H9 (cell line): ENCODE measurements at regions not wholly inside any gene's neighbourhood (a gene's known extent, or its start where the extent isn't known, plus 50 kb on each side); places are given as distances from the start of the nearest gene placed in this dataset.

Source experiments
- DNase-seq: peaks from one replicate; pipeline ENCODE4 v3.0.0-alpha.2; 2017
- H2AFZ ChIP-seq: one replicate; pipeline ENCODE4 v1.6.1; 2013; ENCODE audit warnings: mild to moderate bottlenecking, low read length, control low read depth, moderate library complexity
- H2AK5ac ChIP-seq: 2 replicates; pipeline ENCODE4 v1.6.1; 2013; ENCODE audit warnings: low read length, control low read depth, mixed read lengths; ENCODE audit not compliant: insufficient read length
- H2BK120ac ChIP-seq: one replicate; pipeline ENCODE4 v1.6.1; 2013; ENCODE audit warnings: low read depth, mild to moderate bottlenecking, low read length, control low read depth, inconsistent platforms; ENCODE audit not compliant: poor library complexity, severe bottlenecking
- H2BK12ac ChIP-seq: 2 replicates; pipeline ENCODE4 v1.6.1; 2013; ENCODE audit warnings: low read length, control low read depth, mixed read lengths, low read depth; ENCODE audit not compliant: insufficient read length
- H2BK15ac ChIP-seq: 2 replicates; pipeline ENCODE4 v1.6.1; 2013; ENCODE audit warnings: low read depth, low read length, control low read depth
- H2BK20ac ChIP-seq: one replicate; pipeline ENCODE4 v1.6.1; 2013; ENCODE audit warnings: low read depth, mild to moderate bottlenecking, low read length, control low read depth, inconsistent platforms; ENCODE audit not compliant: poor library complexity, severe bottlenecking
- H2BK5ac ChIP-seq: 2 replicates; pipeline ENCODE4 v1.6.1; 2013; ENCODE audit warnings: low read length, control low read depth, mixed read lengths; ENCODE audit not compliant: insufficient read length
- H3K14ac ChIP-seq: 2 replicates; pipeline ENCODE4 v1.6.1; 2013; ENCODE audit warnings: low read length, control low read depth; ENCODE audit not compliant: insufficient read depth
- H3K18ac ChIP-seq: 2 replicates; pipeline ENCODE4 v1.6.1; 2013; ENCODE audit warnings: low read depth, mild to moderate bottlenecking, mixed read lengths, low read length, control low read depth; ENCODE audit not compliant: insufficient read length
- H3K23ac ChIP-seq: 2 replicates; pipeline ENCODE4 v1.6.1; 2013; ENCODE audit warnings: low read length, control low read depth, mixed read lengths, low read depth; ENCODE audit not compliant: insufficient read length
- H3K23me2 ChIP-seq: 2 replicates; pipeline ENCODE4 v1.6.1; 2013; ENCODE audit warnings: low read depth, mild to moderate bottlenecking, mixed read lengths, low read length, control low read depth; ENCODE audit not compliant: insufficient read length, poor library complexity, severe bottlenecking
- H3K27ac ChIP-seq: 2 replicates; pipeline ENCODE4 v1.5.1; 2013; ENCODE audit warnings: low read length, control low read depth, mixed read lengths, low read depth; ENCODE audit not compliant: insufficient read length
- H3K27me3 ChIP-seq: 2 replicates; pipeline ENCODE4 v1.6.1; 2013; ENCODE audit warnings: low read length, control low read depth, inconsistent platforms; ENCODE audit not compliant: insufficient read depth
- H3K4ac ChIP-seq: 2 replicates; pipeline ENCODE4 v1.6.1; 2013; ENCODE audit warnings: low read depth, mild to moderate bottlenecking, control low read depth, inconsistent platforms, low read length, moderate library complexity
- H3K4me1 ChIP-seq: 2 replicates; pipeline ENCODE4 v1.6.1; 2013; ENCODE audit warnings: low read length, control low read depth, inconsistent platforms; ENCODE audit not compliant: insufficient read depth
- H3K4me2 ChIP-seq: 2 replicates; pipeline ENCODE4 v1.6.1; 2013; ENCODE audit warnings: low read length, control low read depth, mixed read lengths; ENCODE audit not compliant: insufficient read length, insufficient read depth
- H3K56ac ChIP-seq: 2 replicates; pipeline ENCODE4 v1.6.1; 2013; ENCODE audit warnings: low read depth, mild to moderate bottlenecking, mixed read lengths, low read length, control low read depth; ENCODE audit not compliant: insufficient read length
- H3K79me1 ChIP-seq: 2 replicates; pipeline ENCODE4 v1.6.1; 2013; ENCODE audit warnings: low read depth, mild to moderate bottlenecking, moderate library complexity, low read length, control low read depth, inconsistent platforms; ENCODE audit not compliant: insufficient read depth, poor library complexity, severe bottlenecking
- H3K79me2 ChIP-seq: 2 replicates; pipeline ENCODE4 v1.6.1; 2013; ENCODE audit warnings: low read length, control low read depth, inconsistent platforms; ENCODE audit not compliant: insufficient read depth
- H3K9ac ChIP-seq: 2 replicates; pipeline ENCODE4 v1.6.1; 2013; ENCODE audit warnings: low read length, control low read depth, mixed read lengths; ENCODE audit not compliant: insufficient read length; ENCODE audit errors: extremely low read depth
- H3K9me3 ChIP-seq: one replicate; pipeline ENCODE4 v1.6.1; 2013; ENCODE audit warnings: low read depth, low read length, inconsistent platforms; ENCODE audit not compliant: control insufficient read depth
- H3T11ph ChIP-seq: one replicate; pipeline ENCODE4 v1.6.1; 2013; ENCODE audit warnings: mild to moderate bottlenecking, low read length, control low read depth, inconsistent platforms
- H4K20me1 ChIP-seq: one replicate; pipeline ENCODE4 v1.6.1; 2013; ENCODE audit not compliant: control insufficient read depth, insufficient read length, insufficient read depth
- H4K5ac ChIP-seq: 2 replicates; pipeline ENCODE4 v1.6.1; 2013; ENCODE audit warnings: low read depth, mild to moderate bottlenecking, mixed read lengths, low read length, control low read depth; ENCODE audit not compliant: insufficient read length
- H4K8ac ChIP-seq: replicated peaks from 2 replicates; pipeline ENCODE4 v1.6.1; 2013; ENCODE audit warnings: low read length, control low read depth, mixed read lengths, low read depth; ENCODE audit not compliant: insufficient read length
- H4K91ac ChIP-seq: 2 replicates; pipeline ENCODE4 v1.6.1; 2013; ENCODE audit warnings: low read depth, mild to moderate bottlenecking, moderate library complexity, mixed read lengths, low read length, control low read depth; ENCODE audit not compliant: insufficient read length
- H3K27ac Mint-ChIP-seq, 3 experiments: 2 replicates in 2 of 3; 3 replicates in 1 of 3; pipeline ENCODE4 v1.8.0; 2020 to 2021; ENCODE audit warnings: mixed read lengths in 3 of 3, mild to moderate bottlenecking in 1 of 3, moderate library complexity in 1 of 3
- H3K27me3 Mint-ChIP-seq: 2 replicates; pipeline ENCODE4 v1.8.0; 2021; ENCODE audit warnings: low read depth, mild to moderate bottlenecking, moderate library complexity, mixed read lengths
- H3K36me3 Mint-ChIP-seq, 3 experiments: 2 replicates in 2 of 3; 3 replicates in 1 of 3; pipeline ENCODE4 v1.8.0; 2020 to 2021; ENCODE audit warnings: low read depth in 3 of 3, mixed read lengths in 3 of 3; ENCODE audit not compliant: insufficient read depth in 1 of 3
- H3K4me1 Mint-ChIP-seq, 2 experiments: 2 replicates each; pipeline ENCODE4 v1.8.0; 2020; ENCODE audit warnings: mixed read lengths in 2 of 2
- H3K4me3 Mint-ChIP-seq, 2 experiments: 2 replicates in 1 of 2; 3 replicates in 1 of 2; pipeline ENCODE4 v1.8.0; 2020 to 2021; ENCODE audit warnings: mild to moderate bottlenecking in 2 of 2, mixed read lengths in 2 of 2, moderate library complexity in 1 of 2
- H3K9me3 Mint-ChIP-seq, 2 experiments: 2 replicates in 1 of 2; 3 replicates in 1 of 2; pipeline ENCODE4 v1.8.0; 2020; ENCODE audit warnings: mild to moderate bottlenecking in 2 of 2, mixed read lengths in 2 of 2, moderate library complexity in 1 of 2
- WGBS: extraction: QIAGEN DNeasy Blood & Tissue Kit; methylation state at CpG from one replicate; pipeline ENCODE4 v1.1.7; 2013; ENCODE audit warnings: missing lambda C conversion rate, low lambda C conversion rate, mixed read lengths; ENCODE audit not compliant: insufficient read length; ENCODE audit errors: extremely low coverage; 5-methylcytosine and 5-hydroxymethylcytosine counted together
- TF ChIP-seq, protein P1 (sequence below): fragments of 200-600 bp; sonication (generic); conservative IDR thresholded peaks from 3 replicates; pipeline ENCODE4 v1.8.0; 2021; ENCODE audit warnings: antibody characterized with exemption, mild to moderate bottlenecking

- Mint-ChIP-seq H3K4me3 (no peak overlapping the region), H3K4me1 (peaks cover 13 to 16% of the 10 kb centered on the region in 2 experiments), H3K27me3 (no peaks in the 10 kb centered on the region), H3K36me3 (no peaks in the 10 kb centered on the region; a peak in 1 of 7 replicates), H3K27ac (no peak overlapping the region), H3K9me3 (no peaks in the 10 kb centered on the region)
- no peak overlapping the region for H2AK5ac ChIP-seq
- H3T11ph ChIP-seq, result no peak overlapping the region
- H2BK15ac ChIP-seq, result no peak overlapping the region
- no peak overlapping the region for H2BK12ac ChIP-seq
- no peak overlapping the region for H2BK20ac ChIP-seq
- no peak overlapping the region for H2BK5ac ChIP-seq
- H3K23ac ChIP-seq, result no peak overlapping the region
- no peaks in the 10 kb centered on the region for H3K9me3 ChIP-seq
- H3K79me1 ChIP-seq, result no peaks in the 10 kb centered on the region
- H3K79me2 ChIP-seq, result no peaks in the 10 kb centered on the region
- H3K4ac ChIP-seq, result no peak overlapping the region
- H4K8ac ChIP-seq, result no peak overlapping the region
- H3K4me1 ChIP-seq, result peaks cover 4% of the 10 kb centered on the region; the same call in 1 of the 2 replicates
- H3K56ac ChIP-seq, result no peak overlapping the region
- H3K23me2 ChIP-seq, result no peaks in the 10 kb centered on the region
- H2BK120ac ChIP-seq, result no peak overlapping the region
- DNase-seq, result no peak
- no peak overlapping the region for H4K91ac ChIP-seq
- no peak overlapping the region for H2AFZ ChIP-seq
- H3K14ac ChIP-seq, result no peak overlapping the region
- H3K27me3 ChIP-seq, result peaks cover 2% of the 10 kb centered on the region
- no peak overlapping the region for H4K5ac ChIP-seq
- WGBS, result no CpG with 5 or more reads among the region's 6 CpGs
- H3K9ac ChIP-seq, result no peak overlapping the region
- H3K18ac ChIP-seq, result no peak overlapping the region
- TF ChIP-seq, protein P1, sequence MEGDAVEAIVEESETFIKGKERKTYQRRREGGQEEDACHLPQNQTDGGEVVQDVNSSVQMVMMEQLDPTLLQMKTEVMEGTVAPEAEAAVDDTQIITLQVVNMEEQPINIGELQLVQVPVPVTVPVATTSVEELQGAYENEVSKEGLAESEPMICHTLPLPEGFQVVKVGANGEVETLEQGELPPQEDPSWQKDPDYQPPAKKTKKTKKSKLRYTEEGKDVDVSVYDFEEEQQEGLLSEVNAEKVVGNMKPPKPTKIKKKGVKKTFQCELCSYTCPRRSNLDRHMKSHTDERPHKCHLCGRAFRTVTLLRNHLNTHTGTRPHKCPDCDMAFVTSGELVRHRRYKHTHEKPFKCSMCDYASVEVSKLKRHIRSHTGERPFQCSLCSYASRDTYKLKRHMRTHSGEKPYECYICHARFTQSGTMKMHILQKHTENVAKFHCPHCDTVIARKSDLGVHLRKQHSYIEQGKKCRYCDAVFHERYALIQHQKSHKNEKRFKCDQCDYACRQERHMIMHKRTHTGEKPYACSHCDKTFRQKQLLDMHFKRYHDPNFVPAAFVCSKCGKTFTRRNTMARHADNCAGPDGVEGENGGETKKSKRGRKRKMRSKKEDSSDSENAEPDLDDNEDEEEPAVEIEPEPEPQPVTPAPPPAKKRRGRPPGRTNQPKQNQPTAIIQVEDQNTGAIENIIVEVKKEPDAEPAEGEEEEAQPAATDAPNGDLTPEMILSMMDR, result no peak
- H3K4me2 ChIP-seq, result no peak overlapping the region
- H3K27ac ChIP-seq, result no peak overlapping the region
- H4K20me1 ChIP-seq, result no peaks in the 10 kb centered on the region
Measured at GRCh38 chr14:51368721-51369163, 128.7 kb downstream of the TMX1 start.
